ENCODE measurements at regions not wholly inside any gene's neighbourhood (a gene's known extent, or its start where the extent isn't known, plus 50 kb on each side); places are given as distances from the start of the nearest gene placed in this dataset.
"Not testable (repeated sequence)": the region's sequence is repeated elsewhere in the genome, so short reads cannot be mapped to it uniquely, and the experiment has no call there.

DNA sequence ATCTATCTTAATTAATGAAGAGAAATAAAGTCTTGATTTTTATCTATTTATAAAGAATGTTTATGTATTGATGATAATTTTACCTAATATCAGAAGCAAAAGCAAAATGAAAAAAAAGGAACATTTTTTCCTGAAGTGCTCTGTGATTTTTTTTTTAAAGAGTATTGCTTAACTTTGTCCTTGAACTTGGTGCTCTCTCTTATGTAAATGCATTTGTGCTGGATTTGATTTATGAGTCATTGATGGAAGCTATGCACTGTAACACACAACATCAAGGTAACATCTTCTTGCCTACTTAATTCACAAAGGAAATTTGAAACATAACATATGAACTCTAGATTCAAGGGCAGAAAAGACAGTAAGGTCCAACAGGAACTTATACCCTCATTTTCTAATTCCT, 312.9 kb upstream of the CDH19 start:
- Mint-ChIP-seq H3K27ac (no peak overlapping the region), H3K27me3 (ENCODE audit: low read depth in 2 of 2) (no peaks in the 10 kb centered on the region), H3K9me3 (peaks cover 2 to 3% of the 10 kb centered on the region in 2 donors), H3K4me1 (no peaks in the 10 kb centered on the region), H3K36me3 (no peaks in the 10 kb centered on the region), H3K4me3 (no peak overlapping the region)
- ATAC-seq (no peak), DNase-seq (no peak)
- TF ChIP-seq, protein P1, sequence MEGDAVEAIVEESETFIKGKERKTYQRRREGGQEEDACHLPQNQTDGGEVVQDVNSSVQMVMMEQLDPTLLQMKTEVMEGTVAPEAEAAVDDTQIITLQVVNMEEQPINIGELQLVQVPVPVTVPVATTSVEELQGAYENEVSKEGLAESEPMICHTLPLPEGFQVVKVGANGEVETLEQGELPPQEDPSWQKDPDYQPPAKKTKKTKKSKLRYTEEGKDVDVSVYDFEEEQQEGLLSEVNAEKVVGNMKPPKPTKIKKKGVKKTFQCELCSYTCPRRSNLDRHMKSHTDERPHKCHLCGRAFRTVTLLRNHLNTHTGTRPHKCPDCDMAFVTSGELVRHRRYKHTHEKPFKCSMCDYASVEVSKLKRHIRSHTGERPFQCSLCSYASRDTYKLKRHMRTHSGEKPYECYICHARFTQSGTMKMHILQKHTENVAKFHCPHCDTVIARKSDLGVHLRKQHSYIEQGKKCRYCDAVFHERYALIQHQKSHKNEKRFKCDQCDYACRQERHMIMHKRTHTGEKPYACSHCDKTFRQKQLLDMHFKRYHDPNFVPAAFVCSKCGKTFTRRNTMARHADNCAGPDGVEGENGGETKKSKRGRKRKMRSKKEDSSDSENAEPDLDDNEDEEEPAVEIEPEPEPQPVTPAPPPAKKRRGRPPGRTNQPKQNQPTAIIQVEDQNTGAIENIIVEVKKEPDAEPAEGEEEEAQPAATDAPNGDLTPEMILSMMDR (IDR thresholded peaks at IDR 0.05), result no peak
- no peaks in the 10 kb centered on the region for H3K4me1 ChIP-seq (ENCODE audit: control insufficient read depth, insufficient read depth, low read length)
- H3K36me3 ChIP-seq (ENCODE audit: control insufficient read depth, insufficient read depth, low read length), result no peaks in the 10 kb centered on the region
- H3K27me3 ChIP-seq (ENCODE audit: control insufficient read depth, insufficient read depth, low read length), result no peaks in the 10 kb centered on the region
- intact Hi-C loops (cut with micrococcal nuclease), result no loop called here
- H3K4me3 ChIP-seq (ENCODE audit: low read length), result no peak overlapping the region
- no peaks in the 10 kb centered on the region for H3K9me3 ChIP-seq (ENCODE audit: control insufficient read depth, insufficient read depth, low read length)
- H3K27ac ChIP-seq (ENCODE audit: low read length), result no peak overlapping the region

DNA sequence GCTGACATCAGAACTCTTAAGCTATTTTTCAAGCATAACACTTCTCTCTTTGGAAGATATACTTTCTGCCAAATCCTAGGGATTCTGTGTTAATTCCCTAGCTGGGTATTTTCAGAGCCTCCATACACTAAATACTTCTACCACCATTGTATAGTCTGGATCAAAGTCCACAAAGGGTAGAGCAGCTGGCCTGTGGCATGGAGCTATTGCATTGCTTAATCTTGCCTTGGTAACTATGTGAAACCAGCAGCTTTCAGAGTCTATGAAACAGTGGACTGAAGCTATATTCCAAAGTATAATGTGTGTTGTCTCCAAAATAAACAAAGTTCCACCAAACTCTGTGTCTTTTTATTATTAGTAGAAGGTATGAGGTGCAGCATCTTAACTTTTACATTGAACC, 296.9 kb upstream of the CDH19 start:
- intact Hi-C loops (cut with micrococcal nuclease), result no loop called here
- ATAC-seq, result no peak
- H3K4me3 Mint-ChIP-seq, result no peak overlapping the region
- H3K4me1 Mint-ChIP-seq, result no peaks in the 10 kb centered on the region
- H3K9me3 ChIP-seq (ENCODE audit: control insufficient read depth, insufficient read depth, low read length), result no peaks in the 10 kb centered on the region
- no peak for DNase-seq
- H3K9me3 Mint-ChIP-seq, result peaks cover 8 to 9% of the 10 kb centered on the region in 2 donors
- no peak overlapping the region for H3K27ac ChIP-seq (ENCODE audit: low read length)
- TF ChIP-seq, protein P1 (IDR thresholded peaks at IDR 0.05), result no peak
- H3K4me1 ChIP-seq (ENCODE audit: control insufficient read depth, insufficient read depth, low read length), result no peaks in the 10 kb centered on the region
- H3K36me3 ChIP-seq (ENCODE audit: control insufficient read depth, insufficient read depth, low read length), result no peaks in the 10 kb centered on the region
- no peaks in the 10 kb centered on the region for H3K27me3 Mint-ChIP-seq (ENCODE audit: low read depth in 2 of 2)
- H3K27ac Mint-ChIP-seq, result no peak overlapping the region
- H3K36me3 Mint-ChIP-seq, result no peaks in the 10 kb centered on the region
- H3K4me3 ChIP-seq (ENCODE audit: low read length), result no peak overlapping the region
- H3K27me3 ChIP-seq (ENCODE audit: control insufficient read depth, insufficient read depth, low read length), result no peaks in the 10 kb centered on the region

DNA sequence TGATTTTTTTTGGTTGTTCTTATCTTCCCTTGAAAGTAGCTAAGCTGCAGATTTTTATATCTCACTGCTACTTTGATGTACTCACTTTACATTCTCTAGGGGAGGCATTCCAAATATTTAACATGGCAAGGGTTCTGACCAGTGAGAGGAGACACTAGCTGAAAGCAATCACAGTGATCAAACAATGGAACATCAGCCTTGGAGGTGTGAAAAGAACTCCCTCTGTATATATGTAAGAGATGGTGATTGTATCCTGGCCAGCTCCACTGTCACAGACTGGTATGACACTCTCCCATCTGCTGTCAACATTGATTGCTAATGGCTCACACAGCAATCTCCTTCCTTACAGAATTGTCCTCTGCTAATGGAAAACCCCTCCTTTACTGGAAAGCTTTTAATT, 291.7 kb upstream of the CDH19 start:
- H3K4me3 ChIP-seq (ENCODE audit: low read length), result no peak overlapping the region
- H3K9me3 ChIP-seq (ENCODE audit: control insufficient read depth, insufficient read depth, low read length), result no peaks in the 10 kb centered on the region
- Mint-ChIP-seq H3K27ac (no peak overlapping the region), H3K27me3 (ENCODE audit: low read depth in 2 of 2) (no peaks in the 10 kb centered on the region), H3K36me3 (no peaks in the 10 kb centered on the region), H3K4me3 (no peak overlapping the region), H3K9me3 (peaks cover 5 to 8% of the 10 kb centered on the region in 2 donors), H3K4me1 (no peaks in the 10 kb centered on the region)
- DNase-seq (no peak), ATAC-seq (no peak)
- no peaks in the 10 kb centered on the region for H3K36me3 ChIP-seq (ENCODE audit: control insufficient read depth, insufficient read depth, low read length)
- H3K27me3 ChIP-seq (ENCODE audit: control insufficient read depth, insufficient read depth, low read length), result no peaks in the 10 kb centered on the region
- TF ChIP-seq, protein P1 (IDR thresholded peaks at IDR 0.05), result no peak
- H3K4me1 ChIP-seq (ENCODE audit: control insufficient read depth, insufficient read depth, low read length), result no peaks in the 10 kb centered on the region
- H3K27ac ChIP-seq (ENCODE audit: low read length), result no peak overlapping the region
- intact Hi-C loops (cut with micrococcal nuclease), result no loop called here

DNA sequence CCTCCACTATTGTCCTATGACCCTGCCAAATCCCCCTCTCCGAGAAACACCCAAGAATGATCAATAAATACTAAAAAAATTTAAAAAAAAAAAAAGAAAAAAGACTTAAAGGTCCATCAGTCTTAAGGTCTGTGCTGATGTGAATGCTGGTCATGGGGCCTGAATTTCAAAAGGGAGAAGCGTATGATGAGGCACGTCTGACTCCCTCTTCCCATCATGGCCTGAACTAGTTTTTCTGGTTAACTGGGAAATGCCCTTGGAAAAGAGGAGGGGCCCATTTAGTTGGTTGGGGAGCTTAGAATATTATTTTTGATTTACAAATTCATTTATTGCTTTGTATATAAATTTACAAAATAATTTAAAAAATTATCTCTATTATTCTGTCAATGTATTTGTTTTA, 291.0 kb upstream of the CDH19 start:
- Histone ChIP-seq H3K36me3 (ENCODE audit: control insufficient read depth, insufficient read depth, low read length) (no peaks in the 10 kb centered on the region), H3K27ac (ENCODE audit: low read length) (no peak overlapping the region), H3K4me1 (ENCODE audit: control insufficient read depth, insufficient read depth, low read length) (no peaks in the 10 kb centered on the region), H3K27me3 (ENCODE audit: control insufficient read depth, insufficient read depth, low read length) (no peaks in the 10 kb centered on the region), H3K9me3 (ENCODE audit: control insufficient read depth, insufficient read depth, low read length) (no peaks in the 10 kb centered on the region), H3K4me3 (ENCODE audit: low read length) (no peak overlapping the region)
- H3K27ac Mint-ChIP-seq, result no peak overlapping the region
- ATAC-seq, result no peak
- TF ChIP-seq, protein P1 (IDR thresholded peaks at IDR 0.05), result no peak
- intact Hi-C loops (cut with micrococcal nuclease), result no loop called here
- no peak for DNase-seq
- H3K4me1 Mint-ChIP-seq, result no peaks in the 10 kb centered on the region
- H3K36me3 Mint-ChIP-seq, result no peaks in the 10 kb centered on the region
- 83% methylated on average over 2 of the region's 3 CpGs for WGBS (ENCODE audit: insufficient coverage)
- H3K4me3 Mint-ChIP-seq, result no peak overlapping the region
- H3K9me3 Mint-ChIP-seq, result peaks cover 5 to 8% of the 10 kb centered on the region in 2 donors
- no peaks in the 10 kb centered on the region for H3K27me3 Mint-ChIP-seq (ENCODE audit: low read depth in 2 of 2)

DNA sequence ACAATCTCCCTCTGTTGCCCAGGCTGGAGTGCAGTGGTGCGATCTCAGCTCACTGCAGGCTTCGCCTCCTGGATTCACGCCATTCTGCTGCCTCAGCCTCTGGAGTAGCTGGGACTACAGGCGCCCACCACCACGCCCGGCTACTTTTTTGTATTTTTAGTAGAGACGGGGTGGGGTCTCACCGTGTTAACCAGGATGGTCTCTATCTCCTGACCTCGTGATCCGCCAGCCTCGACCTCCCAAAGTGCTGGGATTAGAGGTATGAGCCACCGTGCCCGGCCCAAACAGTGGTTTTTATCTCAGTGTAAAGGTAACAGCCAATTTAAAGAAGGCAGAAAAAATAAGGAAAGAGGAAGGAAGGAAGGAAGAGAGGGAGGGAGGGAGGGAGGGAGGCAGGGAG, 288.5 kb upstream of the CDH19 start:
- DNase-seq; H3K27ac Mint-ChIP-seq; H3K9me3 Mint-ChIP-seq; H3K27ac ChIP-seq (ENCODE audit: low read length); H3K4me1 Mint-ChIP-seq; H3K4me1 ChIP-seq (ENCODE audit: control insufficient read depth, insufficient read depth, low read length); H3K4me3 Mint-ChIP-seq; H3K4me3 ChIP-seq (ENCODE audit: low read length); H3K36me3 ChIP-seq (ENCODE audit: control insufficient read depth, insufficient read depth, low read length); H3K9me3 ChIP-seq (ENCODE audit: control insufficient read depth, insufficient read depth, low read length); intact Hi-C loops (cut with micrococcal nuclease); H3K27me3 ChIP-seq (ENCODE audit: control insufficient read depth, insufficient read depth, low read length); H3K27me3 Mint-ChIP-seq (ENCODE audit: low read depth in 2 of 2); H3K36me3 Mint-ChIP-seq; ATAC-seq: not testable (repeated sequence)
- 95% methylated on average over 13 of the region's 13 CpGs for WGBS (ENCODE audit: insufficient coverage)

Data from natural killer cell (primary cell).